Body of pancreas (tissue), 4 donors: ENCODE measurements at regions not wholly inside any gene's neighbourhood (a gene's known extent, or its start where the extent isn't known, plus 50 kb on each side); places are given as distances from the start of the nearest gene placed in this dataset.

ENCODE experiments used
- CTCF ChIP-seq, 7 experiments: fragments of 450-650 bp in 4 of 7; fragments of 200-600 bp in 3 of 7; sonication (generic) in 3 of 7; IDR thresholded peaks; one replicate each; pipeline ENCODE4 v1.5.1; 2016 to 2019; ENCODE audit warnings: antibody characterized with exemption in 7 of 7
- POLR2A ChIP-seq, 3 donors: fragments of 450-650 bp; IDR thresholded peaks; one replicate each; pipeline ENCODE4 v1.6.1; 2016; ENCODE audit warnings: antibody characterized with exemption in 3 of 3, mild to moderate bottlenecking in 2 of 3

- TF ChIP-seq CTCF (IDR thresholded peaks at IDR 0.05) (no peak), POLR2A (IDR thresholded peaks at IDR 0.05) (no peak)
Observed at GRCh38 chr10:32148864-32149251, 92.6 kb upstream of the KIF5B start.
